ENCODE measurements at regions not wholly inside any gene's neighbourhood (a gene's known extent, or its start where the extent isn't known, plus 50 kb on each side); places are given as distances from the start of the nearest gene placed in this dataset.

DNA sequence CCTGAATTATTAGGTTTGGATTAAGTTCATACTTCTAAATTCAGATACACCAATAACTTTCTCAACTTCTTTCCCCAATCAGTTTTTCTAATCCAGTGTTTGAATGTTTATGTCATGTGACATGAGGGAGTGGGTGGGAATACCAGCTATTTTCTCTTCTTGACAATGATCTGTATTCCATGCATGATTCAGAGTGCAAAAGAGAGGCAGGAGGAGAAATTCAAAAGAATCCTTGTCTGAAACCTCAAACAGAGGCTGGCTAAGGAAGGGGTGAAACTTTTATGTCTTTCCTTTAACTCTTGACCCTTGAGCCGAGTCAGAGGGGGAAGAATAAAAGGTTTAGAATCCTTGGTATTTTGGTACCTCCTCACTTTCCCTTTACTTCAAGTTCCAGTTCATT is 544.7 kb downstream of the SPRY1 start:
- intact Hi-C loops (cut with micrococcal nuclease): no loop called here
- no peak overlapping the region for H3K4me3 ChIP-seq
- DNase-seq: no peak
- H3K27me3 ChIP-seq (ENCODE audit: low read depth): no peaks in the 10 kb centered on the region
- H3K27ac ChIP-seq (replicated peaks): no peak overlapping the region
- H3K4me1 ChIP-seq: peaks cover 30% of the 10 kb centered on the region
- no peaks in the 10 kb centered on the region for H3K36me3 ChIP-seq
- no peaks in the 10 kb centered on the region for H3K9me3 ChIP-seq (replicated peaks)
- TF ChIP-seq, protein P1, sequence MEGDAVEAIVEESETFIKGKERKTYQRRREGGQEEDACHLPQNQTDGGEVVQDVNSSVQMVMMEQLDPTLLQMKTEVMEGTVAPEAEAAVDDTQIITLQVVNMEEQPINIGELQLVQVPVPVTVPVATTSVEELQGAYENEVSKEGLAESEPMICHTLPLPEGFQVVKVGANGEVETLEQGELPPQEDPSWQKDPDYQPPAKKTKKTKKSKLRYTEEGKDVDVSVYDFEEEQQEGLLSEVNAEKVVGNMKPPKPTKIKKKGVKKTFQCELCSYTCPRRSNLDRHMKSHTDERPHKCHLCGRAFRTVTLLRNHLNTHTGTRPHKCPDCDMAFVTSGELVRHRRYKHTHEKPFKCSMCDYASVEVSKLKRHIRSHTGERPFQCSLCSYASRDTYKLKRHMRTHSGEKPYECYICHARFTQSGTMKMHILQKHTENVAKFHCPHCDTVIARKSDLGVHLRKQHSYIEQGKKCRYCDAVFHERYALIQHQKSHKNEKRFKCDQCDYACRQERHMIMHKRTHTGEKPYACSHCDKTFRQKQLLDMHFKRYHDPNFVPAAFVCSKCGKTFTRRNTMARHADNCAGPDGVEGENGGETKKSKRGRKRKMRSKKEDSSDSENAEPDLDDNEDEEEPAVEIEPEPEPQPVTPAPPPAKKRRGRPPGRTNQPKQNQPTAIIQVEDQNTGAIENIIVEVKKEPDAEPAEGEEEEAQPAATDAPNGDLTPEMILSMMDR (IDR thresholded peaks at IDR 0.05; ENCODE audit: borderline replicate concordance): no peak

DNA sequence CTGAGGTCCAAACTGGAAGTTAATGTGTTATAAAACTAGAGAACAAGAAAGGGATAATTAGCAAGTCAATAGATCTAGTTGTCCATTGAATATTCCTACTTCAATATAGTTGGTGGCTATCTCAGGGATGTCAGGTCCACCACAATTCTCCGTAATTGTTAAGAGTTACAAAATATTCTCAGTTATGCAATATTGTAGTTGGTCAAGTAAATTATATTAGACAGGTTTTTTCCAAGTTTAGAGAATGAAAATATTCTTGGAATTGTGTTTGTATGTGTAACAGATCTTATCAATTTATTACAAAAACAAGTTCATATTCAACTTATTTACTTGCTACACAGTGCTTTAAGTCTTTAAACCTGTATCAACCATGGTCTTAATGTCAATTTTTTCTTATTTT is 547.4 kb downstream of the SPRY1 start:
- H3K4me1 ChIP-seq: peaks cover 9% of the 10 kb centered on the region
- intact Hi-C loops (cut with micrococcal nuclease): no loop called here

DNA sequence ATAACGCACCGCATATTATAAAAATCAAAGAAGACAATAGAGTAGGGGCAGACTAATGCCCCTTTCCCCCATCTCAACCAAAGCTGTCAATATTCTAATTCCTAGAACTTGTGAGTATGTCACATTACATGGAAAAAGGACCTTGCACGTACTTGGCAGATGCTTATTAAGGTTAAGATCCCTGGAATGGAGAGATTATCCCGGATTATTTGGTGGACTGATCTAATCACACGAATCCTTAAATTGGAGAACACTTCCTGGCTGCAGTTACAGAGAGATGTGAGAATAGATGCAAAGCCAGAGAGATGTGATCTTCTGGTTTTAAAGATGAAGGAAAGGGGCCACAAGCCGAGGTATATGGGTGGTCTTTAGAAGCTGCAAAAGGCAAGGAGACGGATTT is 548.7 kb downstream of the SPRY1 start:
- Histone ChIP-seq H3K27ac (replicated peaks) (no peak overlapping the region), H3K9me3 (replicated peaks) (no peaks in the 10 kb centered on the region), H3K4me3 (no peak overlapping the region), H3K27me3 (ENCODE audit: low read depth) (no peaks in the 10 kb centered on the region), H3K4me1 (no peaks in the 10 kb centered on the region), H3K36me3 (no peaks in the 10 kb centered on the region)
- TF ChIP-seq, protein P1 (IDR thresholded peaks at IDR 0.05; ENCODE audit: borderline replicate concordance): no peak
- DNase-seq: no peak
- intact Hi-C loops (cut with micrococcal nuclease): no loop called here

More for the DNA sequence above, 547.4 kb downstream of the SPRY1 start:
- H3K4me3 ChIP-seq: no peak overlapping the region
- no peaks in the 10 kb centered on the region for H3K9me3 ChIP-seq (replicated peaks)
- H3K27ac ChIP-seq (replicated peaks): no peak overlapping the region
- no peak for DNase-seq
- no peaks in the 10 kb centered on the region for H3K27me3 ChIP-seq (ENCODE audit: low read depth)
- no peaks in the 10 kb centered on the region for H3K36me3 ChIP-seq
- TF ChIP-seq, protein P1 (IDR thresholded peaks at IDR 0.05; ENCODE audit: borderline replicate concordance): no peak

DNA sequence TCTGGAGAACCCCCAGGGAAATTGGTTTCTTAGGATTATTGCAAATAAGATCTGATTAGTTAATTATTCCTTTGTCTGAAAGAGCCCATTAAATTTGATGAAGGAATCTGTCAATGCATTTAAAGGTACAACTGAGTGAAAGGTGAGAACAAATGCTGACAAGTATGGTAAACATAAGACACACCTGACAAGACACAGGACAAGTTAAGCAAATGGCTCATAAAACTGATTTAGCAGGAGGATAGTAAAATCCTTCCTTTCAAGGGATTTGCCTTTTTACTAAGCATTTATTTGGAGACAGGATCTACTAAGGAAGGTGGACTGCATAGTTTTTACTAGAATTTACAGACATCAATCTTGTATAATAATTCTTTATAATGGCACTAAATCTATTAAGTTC is 553.9 kb downstream of the SPRY1 start:
- no peaks in the 10 kb centered on the region for H3K9me3 ChIP-seq (replicated peaks)
- H3K36me3 ChIP-seq: no peaks in the 10 kb centered on the region
- no peak overlapping the region for H3K27ac ChIP-seq (replicated peaks)
- H3K4me3 ChIP-seq: no peak overlapping the region
- H3K4me1 ChIP-seq: no peaks in the 10 kb centered on the region
- TF ChIP-seq, protein P1 (IDR thresholded peaks at IDR 0.05; ENCODE audit: borderline replicate concordance): no peak
- DNase-seq: no peak
- intact Hi-C loops (cut with micrococcal nuclease): no loop called here
- H3K27me3 ChIP-seq (ENCODE audit: low read depth): no peaks in the 10 kb centered on the region

DNA sequence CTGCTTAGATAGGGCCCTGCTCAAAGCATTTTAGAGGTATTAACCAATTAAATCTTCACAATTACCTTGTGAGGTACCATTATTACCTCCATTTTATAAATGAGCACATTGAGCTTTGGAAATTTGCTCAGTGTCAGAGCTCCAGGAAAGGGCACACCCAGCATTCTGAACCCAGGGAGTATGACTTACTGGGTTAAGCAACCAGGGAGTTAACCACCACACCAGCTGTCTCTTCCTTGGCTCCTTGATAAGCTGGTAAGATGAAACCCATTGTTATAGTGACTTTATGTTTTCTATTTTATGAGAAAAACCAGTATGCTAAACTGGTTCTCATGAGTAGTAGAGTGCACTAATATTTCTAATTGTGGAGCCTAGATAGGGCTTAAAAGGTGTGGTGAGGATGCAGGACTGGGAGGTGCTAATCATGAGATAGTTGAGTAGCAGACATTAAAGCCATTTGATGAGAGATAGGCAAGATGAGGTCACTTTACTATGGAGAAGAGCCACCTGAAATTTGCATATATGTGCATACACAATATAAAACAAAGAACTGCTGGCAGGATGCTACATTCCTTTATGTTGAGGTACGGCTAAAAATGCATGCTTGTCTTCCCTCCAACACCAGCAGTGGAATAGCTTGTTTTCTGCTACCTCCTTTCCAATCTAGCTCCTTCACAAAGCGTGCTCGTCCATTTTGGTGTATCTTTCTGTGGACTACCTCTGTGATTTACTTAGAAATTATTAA is 556.1 kb downstream of the SPRY1 start:
- no peaks in the 10 kb centered on the region for H3K9me3 ChIP-seq (replicated peaks)
- H3K4me3 ChIP-seq: no peak overlapping the region
- no peaks in the 10 kb centered on the region for H3K4me1 ChIP-seq
- H3K27me3 ChIP-seq (ENCODE audit: low read depth): no peaks in the 10 kb centered on the region
- no peak overlapping the region for H3K27ac ChIP-seq (replicated peaks)
- TF ChIP-seq, protein P1 (IDR thresholded peaks at IDR 0.05; ENCODE audit: borderline replicate concordance): no peak
- no peak for DNase-seq
- intact Hi-C loops (cut with micrococcal nuclease): no loop called here
- H3K36me3 ChIP-seq: no peaks in the 10 kb centered on the region

All from left ventricle myocardium inferior (tissue), 1 donor.